ENCODE measurements at regions not wholly inside any gene's neighbourhood (a gene's known extent, or its start where the extent isn't known, plus 50 kb on each side); places are given as distances from the start of the nearest gene placed in this dataset.

GRCh38 chr9:103714992-103715391 lies 379.1 kb upstream of the SMC2 start:
- H3K4me1 ChIP-seq (ENCODE audit: control insufficient read depth, insufficient read depth, low read length), result no peaks in the 10 kb centered on the region
- no peak overlapping the region for H3K27ac ChIP-seq (ENCODE audit: extremely low read depth, low read depth, low read length)
- no peaks in the 10 kb centered on the region for H3K9me3 ChIP-seq (ENCODE audit: control insufficient read depth, insufficient read depth, low read depth, low read length)
- H3K4me3 ChIP-seq (ENCODE audit: low read depth, low read length), result no peak overlapping the region
- H3K36me3 ChIP-seq (ENCODE audit: control insufficient read depth in 2 of 2, insufficient read depth in 1 of 2, low read length in 2 of 2), result no peaks in the 10 kb centered on the region
- TF ChIP-seq MZF1 (tag by site-specific recombination; IDR thresholded peaks at IDR 0.05; ENCODE audit: borderline replicate concordance) (no peak), ZNF645 (tag by site-specific recombination; IDR thresholded peaks at IDR 0.05) (no peak), ZNF175 (tag by site-specific recombination; IDR thresholded peaks at IDR 0.05) (no peak), ZNF558 (tag by site-specific recombination; IDR thresholded peaks at IDR 0.05) (no peak), ZNF664 (tag by site-specific recombination; IDR thresholded peaks at IDR 0.05) (no peak), ZFHX2 (tag by site-specific recombination; conservative IDR thresholded peaks at IDR 0.05) (no peak), ZNF639 (tag by site-specific recombination; IDR thresholded peaks at IDR 0.05) (no peak), ZNF341 (tag by site-specific recombination; IDR thresholded peaks at IDR 0.05; ENCODE audit: low read depth) (no peak), ZNF560 (tag by site-specific recombination; IDR thresholded peaks at IDR 0.05; ENCODE audit: borderline replicate concordance) (no peak), ZBTB17 (tag by site-specific recombination; IDR thresholded peaks at IDR 0.05) (no peak), ZEB2 (tag by site-specific recombination; IDR thresholded peaks at IDR 0.05) (no peak)
- ChIA-PET POLR2A (no interaction called here), CTCF (interaction anchor here (0.7 kb wide), 1 partner anchor 14 kb away, joined by 3 read pairs; no protein-coding TSS in a partner anchor)

GRCh38 chr9:103721056-103721455 lies 373.1 kb upstream of the SMC2 start:
- POLR2A ChIA-PET, result no interaction called here
- CTCF ChIA-PET, result no interaction called here
- Histone ChIP-seq H3K4me3 (ENCODE audit: low read depth, low read length) (no peak overlapping the region), H3K36me3 (ENCODE audit: control insufficient read depth in 2 of 2, insufficient read depth in 1 of 2, low read length in 2 of 2) (no peaks in the 10 kb centered on the region), H3K27ac (ENCODE audit: extremely low read depth, low read depth, low read length) (no peak overlapping the region), H3K4me1 (ENCODE audit: control insufficient read depth, insufficient read depth, low read length) (no peaks in the 10 kb centered on the region), H3K9me3 (ENCODE audit: control insufficient read depth, insufficient read depth, low read depth, low read length) (no peaks in the 10 kb centered on the region)
- TF ChIP-seq ZNF121 (tag by site-specific recombination; IDR thresholded peaks at IDR 0.05), result no peak
- no peak for TF ChIP-seq ZBTB1 (tag by site-specific recombination; IDR thresholded peaks at IDR 0.05)
- TF ChIP-seq ZSCAN18 (tag by site-specific recombination; IDR thresholded peaks at IDR 0.05), result no peak
- TF ChIP-seq ZNF521 (tag by site-specific recombination; IDR thresholded peaks at IDR 0.05), result no peak
- TF ChIP-seq ZBTB7A (tag by site-specific recombination; IDR thresholded peaks at IDR 0.05; ENCODE audit: low read depth), result no peak
- no peak for TF ChIP-seq ZNF148 (tag by site-specific recombination; IDR thresholded peaks at IDR 0.05; ENCODE audit: borderline replicate concordance)
- no peak for TF ChIP-seq PRDM10 (tag by site-specific recombination; IDR thresholded peaks at IDR 0.05)
- TF ChIP-seq ZNF621 (tag by site-specific recombination; IDR thresholded peaks at IDR 0.05), result no peak
- no peak for TF ChIP-seq ZNF513 (tag by site-specific recombination; IDR thresholded peaks at IDR 0.05)
- TF ChIP-seq ZNF704 (tag by site-specific recombination; IDR thresholded peaks at IDR 0.05), result no peak
